ENCODE measurements at regions not wholly inside any gene's neighbourhood (a gene's known extent, or its start where the extent isn't known, plus 50 kb on each side); places are given as distances from the start of the nearest gene placed in this dataset.
"Not testable (repeated sequence)": the region's sequence is repeated elsewhere in the genome, so short reads cannot be mapped to it uniquely, and the experiment has no call there.

GRCh38 chr10:22079921-22080320 lies 76.4 kb upstream of the DNAJC1 start:
- not testable (repeated sequence) for DNase-seq (ENCODE audit: low spot score)

GRCh38 chr10:22071332-22071731 lies 67.8 kb upstream of the DNAJC1 start:
- DNase-seq (ENCODE audit: low spot score) = no peak

GRCh38 chr10:22067091-22067490 lies 63.6 kb upstream of the DNAJC1 start:
- DNase-seq (ENCODE audit: low spot score) = no peak

DNA sequence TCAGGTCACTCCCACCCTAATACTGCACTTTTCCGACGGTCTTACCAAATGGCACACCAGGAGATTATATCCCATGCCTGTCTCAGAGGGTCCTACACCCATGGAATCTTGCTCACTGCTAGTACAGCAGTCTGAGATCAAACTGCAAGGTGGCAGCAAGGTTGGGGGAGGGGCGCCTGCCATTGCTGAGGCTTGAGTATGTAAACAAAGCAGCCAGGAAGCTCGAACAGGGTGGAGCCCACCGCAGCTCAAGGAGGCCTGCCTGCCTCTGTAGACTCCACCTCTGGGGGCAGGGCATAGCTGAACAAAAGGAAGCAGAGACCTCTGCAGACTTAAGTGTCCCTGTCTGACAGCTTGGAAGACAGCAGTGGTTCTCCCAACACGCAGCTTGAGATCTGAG lies 57.5 kb upstream of the DNAJC1 start:
- DNase-seq (ENCODE audit: low spot score) = not testable (repeated sequence)

DNA sequence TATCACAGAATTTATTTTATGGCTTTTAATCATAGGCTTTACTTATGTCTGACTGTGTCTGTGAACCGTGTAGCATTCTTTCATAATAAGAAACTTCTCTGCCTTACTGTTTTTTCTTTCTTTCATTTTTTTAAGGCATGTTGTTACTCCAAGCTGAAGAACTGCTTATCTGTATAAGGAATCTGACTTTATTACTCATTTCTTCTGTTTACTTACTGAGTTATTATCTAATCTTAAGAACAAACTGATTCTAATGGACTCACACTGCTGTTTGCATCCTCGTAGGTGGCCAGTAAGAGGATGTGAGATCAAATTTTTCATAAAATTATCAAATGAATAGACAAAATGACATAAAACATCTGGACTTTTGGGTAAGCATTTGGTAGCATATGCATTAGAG lies 54.7 kb upstream of the DNAJC1 start:
- no peak for DNase-seq (ENCODE audit: low spot score)

- no peak for DNase-seq (ENCODE audit: low spot score)
Observed at GRCh38 chr10:22054961-22055360, 51.4 kb upstream of the DNAJC1 start.

Data from AG20443 (cell line).